ENCODE measurements at regions not wholly inside any gene's neighbourhood (a gene's known extent, or its start where the extent isn't known, plus 50 kb on each side); places are given as distances from the start of the nearest gene placed in this dataset.

GRCh38 chr12:63038713-63039100 lies 103.8 kb upstream of the PPM1H start:
- no peak overlapping the region for H3K27ac ChIP-seq (ENCODE audit: low read depth, low read length, poor library complexity, severe bottlenecking)
- H3K36me3 ChIP-seq (ENCODE audit: insufficient read depth, low read length, poor library complexity, severe bottlenecking): no peaks in the 10 kb centered on the region
- H3K27me3 ChIP-seq (replicated peaks; ENCODE audit: insufficient read depth, low read depth, low read length, poor library complexity): peaks cover 40% of the 10 kb centered on the region
- ChIA-PET CTCF (no interaction called here), POLR2A (ENCODE audit: low non-redundant PET) (no interaction called here)
- intact Hi-C loops (cut with micrococcal nuclease; ENCODE audit: unreplicated experiment): no loop called here
- no TSS peak for BruUV-seq (replicated peaks)
- no peaks in the 10 kb centered on the region for H3K9me3 ChIP-seq (ENCODE audit: low read depth, low read length, poor library complexity, severe bottlenecking)
- no peak for DNase-seq (ENCODE audit: low spot score)
- H3K4me1 ChIP-seq (ENCODE audit: insufficient read depth, low read length, poor library complexity, severe bottlenecking): no peaks in the 10 kb centered on the region
- TF ChIP-seq EZH2 (IDR thresholded peaks at IDR 0.05; ENCODE audit: borderline replicate concordance, low read depth, low read length, poor library complexity, severe bottlenecking): no peak
- TF ChIP-seq, protein P1, sequence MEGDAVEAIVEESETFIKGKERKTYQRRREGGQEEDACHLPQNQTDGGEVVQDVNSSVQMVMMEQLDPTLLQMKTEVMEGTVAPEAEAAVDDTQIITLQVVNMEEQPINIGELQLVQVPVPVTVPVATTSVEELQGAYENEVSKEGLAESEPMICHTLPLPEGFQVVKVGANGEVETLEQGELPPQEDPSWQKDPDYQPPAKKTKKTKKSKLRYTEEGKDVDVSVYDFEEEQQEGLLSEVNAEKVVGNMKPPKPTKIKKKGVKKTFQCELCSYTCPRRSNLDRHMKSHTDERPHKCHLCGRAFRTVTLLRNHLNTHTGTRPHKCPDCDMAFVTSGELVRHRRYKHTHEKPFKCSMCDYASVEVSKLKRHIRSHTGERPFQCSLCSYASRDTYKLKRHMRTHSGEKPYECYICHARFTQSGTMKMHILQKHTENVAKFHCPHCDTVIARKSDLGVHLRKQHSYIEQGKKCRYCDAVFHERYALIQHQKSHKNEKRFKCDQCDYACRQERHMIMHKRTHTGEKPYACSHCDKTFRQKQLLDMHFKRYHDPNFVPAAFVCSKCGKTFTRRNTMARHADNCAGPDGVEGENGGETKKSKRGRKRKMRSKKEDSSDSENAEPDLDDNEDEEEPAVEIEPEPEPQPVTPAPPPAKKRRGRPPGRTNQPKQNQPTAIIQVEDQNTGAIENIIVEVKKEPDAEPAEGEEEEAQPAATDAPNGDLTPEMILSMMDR (conservative IDR thresholded peaks at IDR 0.05; ENCODE audit: low read depth, low read length): no peak
- H3K4me3 ChIP-seq (ENCODE audit: low read depth, low read length, poor library complexity, severe bottlenecking): no peak overlapping the region

DNA sequence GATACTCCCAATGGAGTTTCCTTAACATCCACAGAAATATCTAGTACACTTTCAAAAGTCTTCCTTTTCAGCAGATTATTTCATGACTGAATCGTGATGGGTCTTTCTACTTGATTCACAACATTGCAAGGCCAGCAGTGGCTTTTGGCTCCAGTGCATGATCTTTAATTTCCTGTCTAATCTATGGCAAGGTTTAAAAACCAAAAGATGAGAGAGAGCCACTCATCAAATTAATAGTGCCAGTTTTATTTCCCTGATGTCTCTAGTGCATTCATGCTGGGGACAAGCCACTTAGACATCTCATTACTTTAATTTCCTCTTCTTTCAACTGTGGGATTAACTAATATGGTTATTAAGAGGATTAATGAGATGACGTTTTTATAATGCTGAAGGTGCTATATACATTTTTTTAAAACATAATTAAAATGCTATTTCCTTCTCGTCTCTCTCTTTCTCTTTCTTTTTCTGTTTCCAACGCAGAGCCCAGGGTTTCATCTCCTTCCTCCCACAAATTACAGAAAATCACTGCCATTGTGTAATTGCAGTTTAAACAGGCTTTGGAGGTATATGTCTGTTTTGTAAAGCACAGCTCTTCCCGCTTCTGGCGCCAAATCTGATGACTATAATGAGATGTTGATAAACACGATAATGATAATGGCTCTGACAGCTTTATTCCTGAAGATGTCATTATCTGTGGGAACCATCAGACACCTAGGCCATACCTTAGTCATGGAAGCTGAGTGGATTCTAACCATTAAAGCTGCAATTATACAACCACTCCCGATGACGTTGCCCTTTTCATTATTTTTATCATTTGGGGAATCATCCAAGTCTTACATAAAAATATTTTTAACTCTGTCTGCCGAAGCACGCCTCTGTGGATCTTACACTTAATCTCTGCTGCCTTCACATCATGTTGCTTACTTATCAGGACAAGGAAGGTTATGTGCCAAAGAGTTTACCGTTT lies 103.1 kb upstream of the PPM1H start:
- CTCF ChIA-PET: no interaction called here
- intact Hi-C loops (cut with micrococcal nuclease; ENCODE audit: unreplicated experiment): no loop called here

GRCh38 chr12:63036974-63037335 lies 102.0 kb upstream of the PPM1H start:
- no TSS peak for BruUV-seq (replicated peaks)

More for the DNA sequence above, 103.1 kb upstream of the PPM1H start:
- Histone ChIP-seq H3K36me3 (ENCODE audit: insufficient read depth, low read length, poor library complexity, severe bottlenecking) (no peaks in the 10 kb centered on the region), H3K9me3 (ENCODE audit: low read depth, low read length, poor library complexity, severe bottlenecking) (no peaks in the 10 kb centered on the region), H3K4me3 (ENCODE audit: low read depth, low read length, poor library complexity, severe bottlenecking) (no peak overlapping the region), H3K27me3 (replicated peaks; ENCODE audit: insufficient read depth, low read depth, low read length, poor library complexity) (peaks cover 37% of the 10 kb centered on the region), H3K27ac (ENCODE audit: low read depth, low read length, poor library complexity, severe bottlenecking) (no peak overlapping the region), H3K4me1 (ENCODE audit: insufficient read depth, low read length, poor library complexity, severe bottlenecking) (no peaks in the 10 kb centered on the region)
- BruUV-seq (replicated peaks): no TSS peak
- POLR2A ChIA-PET (ENCODE audit: low non-redundant PET): no interaction called here
- DNase-seq (ENCODE audit: low spot score): peak; percentile 7
- TF ChIP-seq, protein P1 (conservative IDR thresholded peaks at IDR 0.05; ENCODE audit: low read depth, low read length): no peak
- TF ChIP-seq EZH2 (IDR thresholded peaks at IDR 0.05; ENCODE audit: borderline replicate concordance, low read depth, low read length, poor library complexity, severe bottlenecking): no peak

More at GRCh38 chr12:63036974-63037335, 102.0 kb upstream of the PPM1H start:
- CTCF ChIA-PET: no interaction called here
- no peaks in the 10 kb centered on the region for H3K4me1 ChIP-seq (ENCODE audit: insufficient read depth, low read length, poor library complexity, severe bottlenecking)
- H3K27me3 ChIP-seq (replicated peaks; ENCODE audit: insufficient read depth, low read depth, low read length, poor library complexity): peaks cover 37% of the 10 kb centered on the region
- TF ChIP-seq EZH2 (IDR thresholded peaks at IDR 0.05; ENCODE audit: borderline replicate concordance, low read depth, low read length, poor library complexity, severe bottlenecking): no peak
- TF ChIP-seq, protein P1 (conservative IDR thresholded peaks at IDR 0.05; ENCODE audit: low read depth, low read length): no peak
- POLR2A ChIA-PET (ENCODE audit: low non-redundant PET): no interaction called here
- H3K9me3 ChIP-seq (ENCODE audit: low read depth, low read length, poor library complexity, severe bottlenecking): no peaks in the 10 kb centered on the region
- H3K4me3 ChIP-seq (ENCODE audit: low read depth, low read length, poor library complexity, severe bottlenecking): no peak overlapping the region
- no peak overlapping the region for H3K27ac ChIP-seq (ENCODE audit: low read depth, low read length, poor library complexity, severe bottlenecking)
- intact Hi-C loops (cut with micrococcal nuclease; ENCODE audit: unreplicated experiment): no loop called here
- H3K36me3 ChIP-seq (ENCODE audit: insufficient read depth, low read length, poor library complexity, severe bottlenecking): no peaks in the 10 kb centered on the region
- no peak for DNase-seq (ENCODE audit: low spot score)
